Duodenal mucosa (tissue), 2 donors: ENCODE measurements at regions not wholly inside any gene's neighbourhood (a gene's known extent, or its start where the extent isn't known, plus 50 kb on each side); places are given as distances from the start of the nearest gene placed in this dataset.

Source experiments
- H3K27ac ChIP-seq: one replicate; pipeline ENCODE4 v1.7.0; 2013; ENCODE audit warnings: low read depth, low read length
- H3K27me3 ChIP-seq, 2 donors: one replicate each; pipeline ENCODE4 v1.7.0; 2013; ENCODE audit warnings: low read length in 2 of 2, control low read depth in 1 of 2; ENCODE audit not compliant: insufficient read depth in 2 of 2, control insufficient read depth in 1 of 2
- H3K36me3 ChIP-seq, 2 donors: one replicate each; pipeline ENCODE4 v1.7.0; 2013; ENCODE audit warnings: low read length in 2 of 2, control low read depth in 1 of 2; ENCODE audit not compliant: insufficient read depth in 2 of 2, control insufficient read depth in 1 of 2
- H3K4me1 ChIP-seq, 2 donors: one replicate each; pipeline ENCODE4 v1.7.0; 2013; ENCODE audit warnings: low read length in 2 of 2, control low read depth in 1 of 2; ENCODE audit not compliant: insufficient read depth in 2 of 2, control insufficient read depth in 1 of 2
- H3K4me3 ChIP-seq, 2 donors: one replicate each; pipeline ENCODE4 v1.7.0; 2013; ENCODE audit warnings: low read length in 2 of 2, low read depth in 1 of 2
- H3K9ac ChIP-seq, 2 donors: one replicate each; pipeline ENCODE4 v1.7.0; 2013; ENCODE audit warnings: low read length in 2 of 2, low read depth in 1 of 2
- H3K9me3 ChIP-seq, 2 donors: one replicate each; pipeline ENCODE4 v1.7.0; 2013; ENCODE audit warnings: low read length in 2 of 2, control low read depth in 1 of 2; ENCODE audit not compliant: control insufficient read depth in 1 of 2

GRCh38 chr2:88832311-88832991 lies 141.0 kb downstream of the RPIA start:
- H3K4me1 ChIP-seq: no peaks in the 10 kb centered on the region
- H3K9me3 ChIP-seq: no peaks in the 10 kb centered on the region
- no peaks in the 10 kb centered on the region for H3K36me3 ChIP-seq
- H3K9ac ChIP-seq: no peak overlapping the region
- H3K27ac ChIP-seq: no peak overlapping the region
- H3K4me3 ChIP-seq: no peak overlapping the region
- H3K27me3 ChIP-seq: no peaks in the 10 kb centered on the region

- H3K9ac ChIP-seq: no peak overlapping the region
- no peaks in the 10 kb centered on the region for H3K36me3 ChIP-seq
- no peak overlapping the region for H3K27ac ChIP-seq
- no peaks in the 10 kb centered on the region for H3K9me3 ChIP-seq
- H3K4me3 ChIP-seq: no peak overlapping the region
- no peaks in the 10 kb centered on the region for H3K27me3 ChIP-seq
- no peaks in the 10 kb centered on the region for H3K4me1 ChIP-seq
Observed at GRCh38 chr2:88832992-88833389, 141.5 kb downstream of the RPIA start.

GRCh38 chr2:88834376-88834775 lies 142.9 kb downstream of the RPIA start:
- Histone ChIP-seq H3K4me1 (no peaks in the 10 kb centered on the region), H3K9ac (no peak overlapping the region), H3K36me3 (no peaks in the 10 kb centered on the region), H3K27ac (no peak overlapping the region), H3K4me3 (no peak overlapping the region), H3K9me3 (no peaks in the 10 kb centered on the region), H3K27me3 (no peaks in the 10 kb centered on the region)

- no peaks in the 10 kb centered on the region for H3K27me3 ChIP-seq
- H3K36me3 ChIP-seq: no peaks in the 10 kb centered on the region
- H3K9ac ChIP-seq: no peak overlapping the region
- no peak overlapping the region for H3K27ac ChIP-seq
- H3K4me1 ChIP-seq: no peaks in the 10 kb centered on the region
- H3K4me3 ChIP-seq: no peak overlapping the region
- H3K9me3 ChIP-seq: no peaks in the 10 kb centered on the region
Observed at GRCh38 chr2:88834866-88835265, 143.4 kb downstream of the RPIA start.

- Histone ChIP-seq H3K4me3 (no peak overlapping the region), H3K36me3 (no peaks in the 10 kb centered on the region), H3K9ac (no peak overlapping the region), H3K4me1 (no peaks in the 10 kb centered on the region), H3K9me3 (no peaks in the 10 kb centered on the region), H3K27me3 (no peaks in the 10 kb centered on the region), H3K27ac (no peak overlapping the region)
Observed at GRCh38 chr2:88835726-88836125, 144.3 kb downstream of the RPIA start.

GRCh38 chr2:88836351-88836750 lies 144.9 kb downstream of the RPIA start:
- Histone ChIP-seq H3K4me1 (no peaks in the 10 kb centered on the region), H3K27ac (no peak overlapping the region), H3K4me3 (no peak overlapping the region), H3K9me3 (no peaks in the 10 kb centered on the region), H3K27me3 (no peaks in the 10 kb centered on the region), H3K9ac (no peak overlapping the region), H3K36me3 (no peaks in the 10 kb centered on the region)

- Histone ChIP-seq H3K27me3 (no peaks in the 10 kb centered on the region), H3K4me3 (no peak overlapping the region), H3K27ac (no peak overlapping the region), H3K9ac (no peak overlapping the region), H3K4me1 (no peaks in the 10 kb centered on the region), H3K36me3 (no peaks in the 10 kb centered on the region), H3K9me3 (no peaks in the 10 kb centered on the region)
Observed at GRCh38 chr2:88837511-88838160, 146.2 kb downstream of the RPIA start.

GRCh38 chr2:88838165-88838635 lies 146.7 kb downstream of the RPIA start:
- H3K4me3 ChIP-seq: no peak overlapping the region
- no peak overlapping the region for H3K27ac ChIP-seq
- H3K27me3 ChIP-seq: no peaks in the 10 kb centered on the region
- H3K4me1 ChIP-seq: no peaks in the 10 kb centered on the region
- no peaks in the 10 kb centered on the region for H3K9me3 ChIP-seq
- H3K36me3 ChIP-seq: no peaks in the 10 kb centered on the region
- H3K9ac ChIP-seq: no peak overlapping the region

GRCh38 chr2:88841224-88841929 lies 149.9 kb downstream of the RPIA start:
- Histone ChIP-seq H3K9me3 (no peaks in the 10 kb centered on the region), H3K27me3 (peaks cover 0 to 5% of the 10 kb centered on the region in 2 donors), H3K36me3 (no peaks in the 10 kb centered on the region), H3K9ac (no peak overlapping the region), H3K27ac (no peak overlapping the region), H3K4me1 (no peaks in the 10 kb centered on the region), H3K4me3 (no peak overlapping the region)
